K562 (cell line): ENCODE measurements at regions not wholly inside any gene's neighbourhood (a gene's known extent, or its start where the extent isn't known, plus 50 kb on each side); places are given as distances from the start of the nearest gene placed in this dataset.

Source experiments
- ATAC-seq: fragments of 200-7000 bp; cut with Tn5 transposase; 3 replicates; pipeline ENCODE4 v1.9.1; 2020; ENCODE audit warnings: moderate library complexity
- BruUV-seq: library from RNA; stranded (reverse); fragments of 400-500 nt; replicated peaks from 2 replicates; lab custom pipeline; 2021; lab: Mats Ljungman, UMichigan
- CTCF ChIA-PET: fragments of 300-600 bp; formaldehyde crosslinking; extraction: SDS; loops from one replicate; lab custom pipeline; 2021; ENCODE audit warnings: low intra/inter-chr PET ratio; lab: Yijun Ruan, JAX
- POLR2A ChIA-PET: fragments of 300-600, 350-650 bp; sonication (Branson Sonifier 250); formaldehyde crosslinking; extraction: SDS; loops from one replicate; lab custom pipeline; 2021; ENCODE audit warnings: antibody characterized with exemption, inconsistent platforms; lab: Yijun Ruan, JAX
- DNase-seq, 4 experiments: peaks; one replicate each; pipeline versions ENCODE4 v3.0.0 to v3.0.0-alpha.2; 2011 to 2018; ENCODE audit warnings: low spot score in 3 of 4, mixed read lengths in 3 of 4; ENCODE audit errors: extremely low read depth in 1 of 4
- FAIRE-seq: peaks from 2 replicates; lab custom pipeline; 2011; peaks lifted over from hg19 to GRCh38; lab: Jason Lieb, UNC
- H2AFZ ChIP-seq: 2 replicates; pipeline ENCODE4 v1.6.0; 2011; ENCODE audit warnings: low read depth, low read length, control low read depth, inconsistent platforms
- H3K27ac ChIP-seq: fragments of 200-600 bp; 3 replicates; pipeline ENCODE4 v1.8.0; 2011; ENCODE audit warnings: low read depth, mild to moderate bottlenecking, control low read depth, inconsistent platforms, low read length, moderate library complexity, mixed read lengths; ENCODE audit errors: extremely low read depth
- H3K27me3 ChIP-seq, 2 experiments: fragments of 300-600 bp in 1 of 2; 2 replicates in 1 of 2; 3 replicates in 1 of 2; pipeline versions ENCODE4 v1.6.0 to v1.8.0; 2011; ENCODE audit warnings: inconsistent platforms in 2 of 2, low read length in 2 of 2, mild to moderate bottlenecking in 1 of 2, mixed read lengths in 1 of 2, moderate library complexity in 1 of 2; ENCODE audit not compliant: control insufficient read depth in 2 of 2, insufficient read depth in 2 of 2
- H3K36me3 ChIP-seq: fragments of 300-600 bp; 3 replicates; pipeline ENCODE4 v1.8.0; 2011; ENCODE audit warnings: mild to moderate bottlenecking, low read length, inconsistent platforms; ENCODE audit not compliant: control insufficient read depth, insufficient read depth
- H3K4me1 ChIP-seq, 2 experiments: fragments of 200-600 bp in 1 of 2; replicated peaks in 1 of 2; 2 replicates in 1 of 2; 3 replicates in 1 of 2; pipeline versions ENCODE4 v1.5.1 to v1.8.0; 2011; ENCODE audit warnings: inconsistent platforms in 2 of 2, low read length in 2 of 2, mild to moderate bottlenecking in 1 of 2, mixed read lengths in 1 of 2, moderate library complexity in 1 of 2; ENCODE audit not compliant: control insufficient read depth in 2 of 2, insufficient read depth in 2 of 2
- H3K4me2 ChIP-seq: 2 replicates; pipeline ENCODE4 v1.6.1; 2011; ENCODE audit warnings: low read length, control low read depth, inconsistent platforms, mixed read lengths; ENCODE audit not compliant: insufficient read depth
- H3K4me3 ChIP-seq: fragments of 200-600 bp; sonication (generic), shearing (Covaris generic); 2 replicates; pipeline ENCODE4 v1.5.1; 2016; ENCODE audit warnings: control low read depth, inconsistent platforms
- H3K79me2 ChIP-seq: fragments of 200-600 bp; 3 replicates; pipeline ENCODE4 v1.8.0; 2011; ENCODE audit warnings: low read length, inconsistent platforms; ENCODE audit not compliant: control insufficient read depth, insufficient read depth
- H3K9ac ChIP-seq, 2 experiments: 2 replicates each; pipeline versions ENCODE4 v1.6.0 to v1.6.1; 2011; ENCODE audit warnings: low read depth in 2 of 2, low read length in 2 of 2, control low read depth in 1 of 2, inconsistent platforms in 1 of 2, mild to moderate bottlenecking in 1 of 2, mixed read lengths in 1 of 2; ENCODE audit not compliant: insufficient read depth in 1 of 2
- H3K9me1 ChIP-seq: one replicate; pipeline ENCODE4 v1.6.0; 2011; ENCODE audit warnings: inconsistent platforms, mild to moderate bottlenecking, low read length, moderate library complexity; ENCODE audit not compliant: control insufficient read depth, insufficient read depth
- H3K9me3 ChIP-seq: replicated peaks from 2 replicates; pipeline ENCODE4 v1.5.1; 2011; ENCODE audit warnings: low read depth, low read length, inconsistent platforms; ENCODE audit not compliant: control insufficient read depth, insufficient read depth
- H4K20me1 ChIP-seq: replicated peaks from 2 replicates; pipeline ENCODE4 v1.6.1; 2011; ENCODE audit warnings: low read length, inconsistent platforms, mixed read lengths; ENCODE audit not compliant: control insufficient read depth, insufficient read depth
- COPS2 ChIP-seq: fragments of 450-650 bp; conservative IDR thresholded peaks from 2 replicates; pipeline ENCODE4 v1.6.1; 2016; ENCODE audit warnings: mild to moderate bottlenecking, moderate library complexity
- GATAD2B ChIP-seq: fragments of 450-650 bp; IDR thresholded peaks from 2 replicates; pipeline ENCODE4 v1.6.1; 2017; ENCODE audit warnings: mild to moderate bottlenecking, borderline replicate concordance
- HES1 ChIP-seq: fragments of 450-650 bp; IDR thresholded peaks from 2 replicates; pipeline ENCODE4 v1.6.1; 2016; ENCODE audit warnings: low read depth, mild to moderate bottlenecking, moderate library complexity
- HOMEZ ChIP-seq: fragments of 250-450 bp; sonication (Bioruptor Pico); IDR thresholded peaks from 2 replicates; pipeline ENCODE4 v1.4.0; 2020; ENCODE audit warnings: mild to moderate bottlenecking, moderate library complexity
- IRF1 ChIP-seq: sonication (generic); formaldehyde crosslinking; IDR thresholded peaks from 2 replicates; pipeline ENCODE4 v1.8.0; 2022; ENCODE audit warnings: missing genetic modification reagents, mild to moderate bottlenecking, borderline replicate concordance
- NCOA6 ChIP-seq: fragments of 450-650 bp; IDR thresholded peaks from 2 replicates; pipeline ENCODE4 v1.6.1; 2017; ENCODE audit warnings: mild to moderate bottlenecking
- NR2C2 ChIP-seq, 2 experiments: fragments of 200-800 bp in 1 of 2; sonication (Bioruptor generic) in 1 of 2; sonication (generic) in 1 of 2; formaldehyde crosslinking in 1 of 2; IDR thresholded peaks; 2 replicates each; pipeline versions ENCODE4 v1.6.1 to v1.8.0; 2016 to 2022; ENCODE audit warnings: mild to moderate bottlenecking in 1 of 2, missing compliant biosample characterization in 1 of 2, missing genetic modification characterization in 1 of 2, missing genetic modification reagents in 1 of 2
- PHF20 ChIP-seq: fragments of 450-650 bp; IDR thresholded peaks from 2 replicates; pipeline ENCODE4 v1.6.1; 2018; ENCODE audit not compliant: partially characterized antibody
- SIRT6 ChIP-seq: IDR thresholded peaks from one replicate; pipeline ENCODE4 v1.6.1; 2012; ENCODE audit warnings: low read depth, mild to moderate bottlenecking, control low read depth, inconsistent platforms, low read length, moderate library complexity
- SMARCE1 ChIP-seq: fragments of 450-650 bp; IDR thresholded peaks from 2 replicates; pipeline ENCODE4 v1.7.1; 2016; ENCODE audit warnings: mild to moderate bottlenecking
- SREBF1 ChIP-seq: fragments of 150-350 bp; IDR thresholded peaks from 2 replicates; pipeline ENCODE4 v1.6.1; 2014; ENCODE audit warnings: antibody characterized with exemption, low read depth, low read length, borderline replicate concordance
- TOE1 ChIP-seq, 2 experiments: fragments of 450-650 bp in 1 of 2; sonication (generic) in 1 of 2; formaldehyde crosslinking in 1 of 2; IDR thresholded peaks; 2 replicates each; pipeline versions ENCODE4 v1.7.1 to v1.8.0; 2016 to 2022; ENCODE audit warnings: borderline replicate concordance in 2 of 2, mild to moderate bottlenecking in 2 of 2, antibody characterized with exemption in 1 of 2, inconsistent platforms in 1 of 2, low read depth in 1 of 2, missing genetic modification reagents in 1 of 2, moderate library complexity in 1 of 2
- ZBTB17 ChIP-seq: fragments of 450-650 bp; formaldehyde crosslinking; IDR thresholded peaks from 2 replicates; pipeline ENCODE4 v1.4.0; 2020; ENCODE audit warnings: mild to moderate bottlenecking
- ZNF124 ChIP-seq: sonication (generic); formaldehyde crosslinking; IDR thresholded peaks from 2 replicates; pipeline ENCODE4 v1.8.1; 2022; ENCODE audit warnings: missing genetic modification reagents
- ZNF175 ChIP-seq: fragments of 200-800 bp; sonication (Bioruptor generic); IDR thresholded peaks from 2 replicates; pipeline ENCODE4 v1.6.1; 2016; ENCODE audit warnings: low read depth, mild to moderate bottlenecking, missing genetic modification characterization, missing compliant biosample characterization
- ZNF316 ChIP-seq: fragments of 450-650 bp; IDR thresholded peaks from 2 replicates; pipeline ENCODE4 v1.6.1; 2016
- ZNF717 ChIP-seq: fragments of 250-450 bp; sonication (Bioruptor Pico); IDR thresholded peaks from 2 replicates; pipeline ENCODE4 v1.5.0; 2021
- ZNF77 ChIP-seq: fragments of 250-450 bp; sonication (Bioruptor Pico); IDR thresholded peaks from 2 replicates; pipeline ENCODE4 v1.5.0; 2020
- WGBS: fragments of 100-300 bp; shearing (Covaris generic); methylation state at CpG from one replicate; pipeline ENCODE4 v1.1.6; 2016; ENCODE audit warnings: low coverage, mixed read lengths; ENCODE audit not compliant: insufficient coverage; ENCODE audit errors: missing lambda C conversion rate; 5-methylcytosine and 5-hydroxymethylcytosine counted together
- in situ Hi-C: fragments of 300-500 bp; cut with MboI; formaldehyde crosslinking; loops from 4 replicates; pipeline ENCODE4 v1.15.0; 2018; ENCODE audit warnings: inconsistent platforms, mixed read lengths
- intact Hi-C: fragments of 100-400 bp; cut with micrococcal nuclease; formaldehyde crosslinking; loops from 2 replicates; pipeline ENCODE4 v1.14.2; 2022

- DNase-seq, result no peak
- peaks cover 0 to 2% of the 10 kb centered on the region in 2 experiments; a peak in 2 of 5 replicates for H3K4me1 ChIP-seq
- H3K27ac ChIP-seq, result no peak overlapping the region
- FAIRE-seq, result no peak
- TF ChIP-seq ZNF77, result no peak
- TF ChIP-seq GATAD2B, result no peak
- no peak for TF ChIP-seq PHF20
- no peak for TF ChIP-seq ZNF717
- no peak for TF ChIP-seq ZBTB17 (CRISPR knock-in tag)
- no peak for TF ChIP-seq TOE1 (IDR thresholded peaks at IDR 0.05; ENCODE audit: borderline replicate concordance)
- TF ChIP-seq TOE1 (CRISPR knock-in tag; IDR thresholded peaks at IDR 0.05; ENCODE audit: borderline replicate concordance, low read depth), result no peak
- TF ChIP-seq IRF1 (CRISPR knock-in tag), result no peak
- no peak for TF ChIP-seq HES1
- no peak for TF ChIP-seq SIRT6
- TF ChIP-seq ZNF316, result no peak
- no peak for TF ChIP-seq COPS2
- TF ChIP-seq NR2C2 (CRISPR knock-in tag; IDR thresholded peaks at IDR 0.05), result no peak
- no peak for TF ChIP-seq NR2C2 (tag; IDR thresholded peaks at IDR 0.05)
- TF ChIP-seq NCOA6, result no peak
- no peak for TF ChIP-seq HOMEZ (CRISPR knock-in tag)
- TF ChIP-seq SREBF1, result no peak
- no peak for TF ChIP-seq ZNF175
- TF ChIP-seq ZNF124 (CRISPR knock-in tag), result no peak
- TF ChIP-seq SMARCE1, result no peak
- H3K27me3 ChIP-seq, result peaks cover 12 to 63% of the 10 kb centered on the region in 2 experiments; a peak in 4 of 5 replicates
- peaks cover 4% of the 10 kb centered on the region; the same call in 1 of the 2 replicates for H4K20me1 ChIP-seq
- no TSS peak for BruUV-seq
- no peak for ATAC-seq
- H2AFZ ChIP-seq, result no peak overlapping the region
- ChIA-PET POLR2A (interaction anchor here (0.6 kb wide), 1 partner anchor 75 kb away, joined by 3 read pairs; no protein-coding TSS in a partner anchor), CTCF (no interaction called here)
- in situ Hi-C loops, result no loop called here
- intact Hi-C loops, result no loop called here
- H3K36me3 ChIP-seq, result no peaks in the 10 kb centered on the region
- no peaks in the 10 kb centered on the region for H3K9me1 ChIP-seq
- H3K9ac ChIP-seq, result no peak overlapping the region
- H3K4me3 ChIP-seq, result no peak overlapping the region
- H3K79me2 ChIP-seq, result no peaks in the 10 kb centered on the region
- 2% methylated on average over 11 of the region's 13 CpGs for WGBS
- H3K9me3 ChIP-seq, result no peaks in the 10 kb centered on the region
- H3K4me2 ChIP-seq, result no peak overlapping the region
These were observed 174.1 kb downstream of the DDX1 start for GRCh38 chr2:15765686-15766302.
